Panc1 (cell line): ENCODE measurements at regions not wholly inside any gene's neighbourhood (a gene's known extent, or its start where the extent isn't known, plus 50 kb on each side); places are given as distances from the start of the nearest gene placed in this dataset.

ENCODE experiments used
- ATAC-seq: fragments of 200-7000 bp; cut with Tn5 transposase; 2 replicates; pipeline ENCODE4 v1.9.1; 2020; ENCODE audit warnings: mild to moderate bottlenecking, moderate library complexity
- BruUV-seq: library from RNA; stranded (reverse); fragments of 400-500 nt; replicated peaks from 2 replicates; lab custom pipeline; 2021; lab: Mats Ljungman, UMichigan
- CTCF ChIA-PET: fragments of 300-600 bp; sonication (Branson Sonifier 250); formaldehyde crosslinking; loops from one replicate; lab custom pipeline; 2022; ENCODE audit warnings: antibody characterized with exemption; lab: Charles Lee
- POLR2A ChIA-PET: fragments of 300-600 bp; sonication (Branson Sonifier 250); formaldehyde crosslinking; loops from one replicate; lab custom pipeline; 2022; ENCODE audit warnings: antibody characterized with exemption; lab: Charles Lee
- DNase-seq: peaks from one replicate; pipeline ENCODE4 v3.0.0-alpha.2; 2010; ENCODE audit warnings: low read depth, low spot score
- H3K27ac ChIP-seq: 2 replicates; pipeline ENCODE4 v1.5.1; 2011; ENCODE audit warnings: mild to moderate bottlenecking, low read length, inconsistent platforms
- H3K27me3 ChIP-seq: fragments of 200-500 bp; sonication (Bioruptor generic); 2 replicates; pipeline ENCODE4 v1.6.0; 2014; ENCODE audit warnings: low read length, inconsistent platforms; ENCODE audit not compliant: control insufficient read depth, insufficient read depth
- H3K36me3 ChIP-seq: fragments of 200-500 bp; sonication (Bioruptor generic); 2 replicates; pipeline ENCODE4 v1.5.1; 2014; ENCODE audit warnings: inconsistent platforms, mild to moderate bottlenecking, low read length, moderate library complexity; ENCODE audit not compliant: control insufficient read depth, insufficient read depth
- H3K4me1 ChIP-seq: 2 replicates; pipeline ENCODE4 v1.5.1; 2011; ENCODE audit warnings: inconsistent platforms, mild to moderate bottlenecking, low read length, moderate library complexity; ENCODE audit not compliant: control insufficient read depth, insufficient read depth
- H3K4me3 ChIP-seq, 2 experiments: 2 replicates each; pipeline ENCODE4 v1.5.1; 2011 to 2012; ENCODE audit warnings: low read depth in 2 of 2, low read length in 2 of 2, mild to moderate bottlenecking in 2 of 2, inconsistent platforms in 1 of 2, moderate library complexity in 1 of 2
- H3K9me3 ChIP-seq: fragments of 200-500 bp; sonication (Bioruptor generic); 2 replicates; pipeline ENCODE4 v1.5.1; 2014; ENCODE audit warnings: low read depth, mild to moderate bottlenecking, inconsistent platforms, low read length, moderate library complexity; ENCODE audit not compliant: control insufficient read depth, insufficient read depth
- POLR2AphosphoS5 ChIP-seq: IDR thresholded peaks from 2 replicates; pipeline ENCODE4 v1.6.1; 2012; ENCODE audit warnings: mild to moderate bottlenecking, low read depth, low read length, moderate library complexity
- SIN3A ChIP-seq: IDR thresholded peaks from 2 replicates; pipeline ENCODE4 v1.6.1; 2012; ENCODE audit warnings: low read depth, mild to moderate bottlenecking, low read length, moderate library complexity, borderline replicate concordance; ENCODE audit not compliant: insufficient read depth
- TCF7L2 ChIP-seq: IDR thresholded peaks from 2 replicates; pipeline ENCODE4 v1.6.1; 2011; ENCODE audit warnings: mild to moderate bottlenecking, low read depth, low read length, inconsistent platforms
- in situ Hi-C: cut with HindIII; loops from 2 replicates; pipeline ENCODE4 v1.10.0; 2016; ENCODE audit warnings: low sequenced_read_pairs, low pct_unique_long_range_greater_than_20kb
- intact Hi-C: fragments of 100-400 bp; cut with micrococcal nuclease; formaldehyde crosslinking; loops from one replicate; pipeline ENCODE4 v1.10.0; 2022; ENCODE audit not compliant: unreplicated experiment
- TF ChIP-seq, protein P1 (sequence below), 2 experiments: IDR thresholded peaks; 2 replicates each; pipeline ENCODE4 v1.6.1; 2011 to 2012; ENCODE audit warnings: low read depth in 2 of 2, control low read depth in 1 of 2, low read length in 1 of 2, mild to moderate bottlenecking in 1 of 2, moderate library complexity in 1 of 2; ENCODE audit not compliant: insufficient read depth in 1 of 2
- TF ChIP-seq, protein P2 (sequence below): fragments of 450-650 bp; IDR thresholded peaks from 2 replicates; pipeline ENCODE4 v1.5.1; 2017; ENCODE audit warnings: mild to moderate bottlenecking

DNA sequence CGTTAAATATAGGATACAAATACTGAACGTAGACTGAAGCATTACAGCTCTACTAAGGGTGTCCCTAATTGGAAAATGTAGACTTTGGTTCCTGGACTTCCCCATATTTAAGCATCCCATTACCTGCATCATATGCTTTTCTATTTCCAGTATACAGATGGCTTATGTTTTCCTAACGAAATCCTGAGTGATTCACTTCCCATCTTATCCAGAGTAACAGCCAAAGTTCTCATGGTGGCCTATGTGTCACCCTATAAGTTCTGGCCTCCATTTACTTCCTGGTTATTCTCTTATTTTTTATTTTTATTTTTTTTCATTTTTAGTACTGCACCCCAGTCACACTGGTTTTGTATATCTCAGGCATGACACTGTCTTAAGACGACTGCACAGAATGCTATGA is 552.3 kb downstream of the PRDM9 start:
- in situ Hi-C loops = no loop called here
- ChIA-PET POLR2A (no interaction called here), CTCF (no interaction called here)
- no TSS peak for BruUV-seq
- Histone ChIP-seq H3K27me3 (no peaks in the 10 kb centered on the region), H3K27ac (no peak overlapping the region), H3K4me1 (no peaks in the 10 kb centered on the region), H3K36me3 (no peaks in the 10 kb centered on the region), H3K4me3 (no peak overlapping the region), H3K9me3 (no peaks in the 10 kb centered on the region)
- DNase-seq (no peak), ATAC-seq (no peak)
- TF ChIP-seq TCF7L2 (no peak), POLR2AphosphoS5 (no peak), SIN3A (no peak)
- TF ChIP-seq, protein P1, sequence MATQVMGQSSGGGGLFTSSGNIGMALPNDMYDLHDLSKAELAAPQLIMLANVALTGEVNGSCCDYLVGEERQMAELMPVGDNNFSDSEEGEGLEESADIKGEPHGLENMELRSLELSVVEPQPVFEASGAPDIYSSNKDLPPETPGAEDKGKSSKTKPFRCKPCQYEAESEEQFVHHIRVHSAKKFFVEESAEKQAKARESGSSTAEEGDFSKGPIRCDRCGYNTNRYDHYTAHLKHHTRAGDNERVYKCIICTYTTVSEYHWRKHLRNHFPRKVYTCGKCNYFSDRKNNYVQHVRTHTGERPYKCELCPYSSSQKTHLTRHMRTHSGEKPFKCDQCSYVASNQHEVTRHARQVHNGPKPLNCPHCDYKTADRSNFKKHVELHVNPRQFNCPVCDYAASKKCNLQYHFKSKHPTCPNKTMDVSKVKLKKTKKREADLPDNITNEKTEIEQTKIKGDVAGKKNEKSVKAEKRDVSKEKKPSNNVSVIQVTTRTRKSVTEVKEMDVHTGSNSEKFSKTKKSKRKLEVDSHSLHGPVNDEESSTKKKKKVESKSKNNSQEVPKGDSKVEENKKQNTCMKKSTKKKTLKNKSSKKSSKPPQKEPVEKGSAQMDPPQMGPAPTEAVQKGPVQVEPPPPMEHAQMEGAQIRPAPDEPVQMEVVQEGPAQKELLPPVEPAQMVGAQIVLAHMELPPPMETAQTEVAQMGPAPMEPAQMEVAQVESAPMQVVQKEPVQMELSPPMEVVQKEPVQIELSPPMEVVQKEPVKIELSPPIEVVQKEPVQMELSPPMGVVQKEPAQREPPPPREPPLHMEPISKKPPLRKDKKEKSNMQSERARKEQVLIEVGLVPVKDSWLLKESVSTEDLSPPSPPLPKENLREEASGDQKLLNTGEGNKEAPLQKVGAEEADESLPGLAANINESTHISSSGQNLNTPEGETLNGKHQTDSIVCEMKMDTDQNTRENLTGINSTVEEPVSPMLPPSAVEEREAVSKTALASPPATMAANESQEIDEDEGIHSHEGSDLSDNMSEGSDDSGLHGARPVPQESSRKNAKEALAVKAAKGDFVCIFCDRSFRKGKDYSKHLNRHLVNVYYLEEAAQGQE (IDR thresholded peaks at IDR 0.05; ENCODE audit: insufficient read depth in 1 of 2, low read depth in 2 of 2, low read length in 1 of 2) = no peak
- TF ChIP-seq, protein P2, sequence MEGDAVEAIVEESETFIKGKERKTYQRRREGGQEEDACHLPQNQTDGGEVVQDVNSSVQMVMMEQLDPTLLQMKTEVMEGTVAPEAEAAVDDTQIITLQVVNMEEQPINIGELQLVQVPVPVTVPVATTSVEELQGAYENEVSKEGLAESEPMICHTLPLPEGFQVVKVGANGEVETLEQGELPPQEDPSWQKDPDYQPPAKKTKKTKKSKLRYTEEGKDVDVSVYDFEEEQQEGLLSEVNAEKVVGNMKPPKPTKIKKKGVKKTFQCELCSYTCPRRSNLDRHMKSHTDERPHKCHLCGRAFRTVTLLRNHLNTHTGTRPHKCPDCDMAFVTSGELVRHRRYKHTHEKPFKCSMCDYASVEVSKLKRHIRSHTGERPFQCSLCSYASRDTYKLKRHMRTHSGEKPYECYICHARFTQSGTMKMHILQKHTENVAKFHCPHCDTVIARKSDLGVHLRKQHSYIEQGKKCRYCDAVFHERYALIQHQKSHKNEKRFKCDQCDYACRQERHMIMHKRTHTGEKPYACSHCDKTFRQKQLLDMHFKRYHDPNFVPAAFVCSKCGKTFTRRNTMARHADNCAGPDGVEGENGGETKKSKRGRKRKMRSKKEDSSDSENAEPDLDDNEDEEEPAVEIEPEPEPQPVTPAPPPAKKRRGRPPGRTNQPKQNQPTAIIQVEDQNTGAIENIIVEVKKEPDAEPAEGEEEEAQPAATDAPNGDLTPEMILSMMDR = no peak
- intact Hi-C loops = no loop called here

DNA sequence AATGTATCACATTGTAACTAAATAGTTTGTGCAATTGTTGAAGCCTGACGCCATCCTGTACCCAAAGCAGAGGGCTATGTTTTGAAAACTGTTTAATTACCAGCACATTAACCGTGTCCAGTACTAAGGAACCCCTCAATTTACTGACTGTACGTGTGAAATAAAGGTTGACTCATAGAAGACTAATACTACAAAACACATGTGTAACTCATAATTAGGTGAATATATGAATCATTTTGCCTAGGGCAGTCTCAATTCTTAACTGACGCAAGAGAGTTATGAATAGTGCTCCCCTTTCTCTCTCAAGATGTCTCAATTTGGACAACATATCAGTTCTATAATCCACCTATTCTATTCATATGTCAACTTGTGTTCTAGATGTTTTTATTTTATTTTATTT is 558.4 kb downstream of the PRDM9 start:
- Histone ChIP-seq H3K4me1 (no peaks in the 10 kb centered on the region), H3K27me3 (no peaks in the 10 kb centered on the region), H3K9me3 (no peaks in the 10 kb centered on the region), H3K36me3 (no peaks in the 10 kb centered on the region), H3K4me3 (no peak overlapping the region), H3K27ac (no peak overlapping the region)
- ATAC-seq = no peak
- in situ Hi-C loops = no loop called here
- ChIA-PET POLR2A (no interaction called here), CTCF (no interaction called here)
- no peak for DNase-seq
- BruUV-seq = no TSS peak
- intact Hi-C loops = no loop called here
- no peak for TF ChIP-seq POLR2AphosphoS5

DNA sequence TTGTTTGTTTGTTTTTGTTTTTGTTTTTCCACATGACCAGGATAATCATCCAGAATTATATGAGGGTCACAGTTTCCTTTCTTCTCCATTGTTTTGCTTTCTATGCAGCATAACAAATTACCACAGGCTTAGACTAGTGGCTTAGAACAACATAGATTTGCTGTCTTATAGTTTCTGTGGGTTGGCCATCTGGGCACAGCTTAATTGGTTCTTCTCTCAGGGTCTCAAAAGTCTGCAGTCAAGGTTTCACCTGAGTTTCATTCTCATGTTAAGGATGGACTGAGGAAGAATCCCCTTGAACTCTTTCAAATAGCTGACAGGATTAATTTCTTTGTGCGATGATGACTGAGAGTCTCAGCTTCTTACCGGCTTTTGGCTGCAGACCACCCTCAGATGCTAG is 559.8 kb downstream of the PRDM9 start:
- no peak for TF ChIP-seq TCF7L2
- no peak for TF ChIP-seq SIN3A
- TF ChIP-seq, protein P1 (IDR thresholded peaks at IDR 0.05; ENCODE audit: insufficient read depth in 1 of 2, low read depth in 2 of 2, low read length in 1 of 2) = no peak
- TF ChIP-seq, protein P2 = no peak
- TF ChIP-seq POLR2AphosphoS5 = no peak
- no peak overlapping the region for H3K27ac ChIP-seq
- no peaks in the 10 kb centered on the region for H3K27me3 ChIP-seq
- in situ Hi-C loops = no loop called here
- H3K4me1 ChIP-seq = no peaks in the 10 kb centered on the region
- no peaks in the 10 kb centered on the region for H3K9me3 ChIP-seq
- H3K36me3 ChIP-seq = no peaks in the 10 kb centered on the region
- no peak for DNase-seq
- no peak overlapping the region for H3K4me3 ChIP-seq
- CTCF ChIA-PET = no interaction called here
- no peak for ATAC-seq
- POLR2A ChIA-PET = no interaction called here
- intact Hi-C loops = no loop called here
- no TSS peak for BruUV-seq
